ENCODE measurements at regions not wholly inside any gene's neighbourhood (a gene's known extent, or its start where the extent isn't known, plus 50 kb on each side); places are given as distances from the start of the nearest gene placed in this dataset.

DNA sequence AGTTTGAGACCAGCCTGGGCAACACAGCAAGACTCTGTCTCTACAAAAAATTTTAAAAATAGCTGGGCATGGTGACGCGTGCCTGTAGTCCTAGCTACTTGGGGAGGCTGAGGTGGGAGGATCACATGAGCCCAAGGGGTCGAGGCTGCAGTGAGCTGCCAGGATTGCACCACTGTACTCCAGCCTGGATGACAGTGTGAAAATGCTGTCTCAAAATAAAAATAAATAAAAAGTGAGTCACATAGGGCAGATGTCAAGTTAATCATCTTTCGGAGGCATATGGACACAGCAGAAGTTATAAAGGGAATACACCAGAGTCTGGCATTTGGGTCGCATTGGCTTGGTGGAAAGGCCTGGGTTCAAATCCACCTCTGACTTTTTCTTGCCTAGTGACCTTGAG is 92.7 kb downstream of the PHETA1 start:
- TF ChIP-seq CTCF (IDR thresholded peaks at IDR 0.05), result no peak
- TF ChIP-seq POLR2A (IDR thresholded peaks at IDR 0.05), result no peak
